ENCODE measurements at regions not wholly inside any gene's neighbourhood (a gene's known extent, or its start where the extent isn't known, plus 50 kb on each side); places are given as distances from the start of the nearest gene placed in this dataset.

- no peak for TF ChIP-seq USF2 (CRISPR knock-in tag; IDR thresholded peaks at IDR 0.05)
- TF ChIP-seq TCF7 (CRISPR knock-in tag; IDR thresholded peaks at IDR 0.05; ENCODE audit: low read depth), result no peak
These were observed 160.3 kb downstream of the TLR4 start (continued) for GRCh38 chr9:117864385-117865057.

GRCh38 chr9:117868594-117868993 lies 164.4 kb downstream of the TLR4 start:
- no peaks in the 10 kb centered on the region for H3K27me3 Mint-ChIP-seq (ENCODE audit: low read depth)
- H3K4me3 Mint-ChIP-seq, result no peak overlapping the region
- no peak for ATAC-seq
- H3K27ac Mint-ChIP-seq, result no peak overlapping the region
- H3K36me3 Mint-ChIP-seq, result no peaks in the 10 kb centered on the region
- no peak for DNase-seq (ENCODE audit: low spot score)
- POLR2A ChIA-PET, result no interaction called here
- no peaks in the 10 kb centered on the region for H3K9me3 Mint-ChIP-seq
- H3K4me1 Mint-ChIP-seq, result peaks cover 2% of the 10 kb centered on the region; the same call in 1 of the 2 replicates
- TF ChIP-seq E2F1 (CRISPR knock-in tag; IDR thresholded peaks at IDR 0.05) (no peak), RELA (CRISPR knock-in tag; IDR thresholded peaks at IDR 0.05; ENCODE audit: borderline replicate concordance) (no peak), HMGXB4 (CRISPR knock-in tag; IDR thresholded peaks at IDR 0.05) (no peak), ZNF416 (CRISPR knock-in tag; IDR thresholded peaks at IDR 0.05) (no peak), CBFB (CRISPR knock-in tag; IDR thresholded peaks at IDR 0.05; ENCODE audit: low read depth) (no peak), NFE2L1 (CRISPR knock-in tag; IDR thresholded peaks at IDR 0.05) (no peak), ZNF512 (CRISPR knock-in tag; IDR thresholded peaks at IDR 0.05; ENCODE audit: borderline replicate concordance) (no peak), AFF4 (CRISPR knock-in tag; IDR thresholded peaks at IDR 0.05; ENCODE audit: borderline replicate concordance) (no peak), ZNF121 (CRISPR knock-in tag; IDR thresholded peaks at IDR 0.05) (no peak), GABPB1 (CRISPR knock-in tag; IDR thresholded peaks at IDR 0.05) (no peak), IRF2 (CRISPR knock-in tag; IDR thresholded peaks at IDR 0.05; ENCODE audit: borderline replicate concordance, low read depth) (no peak), MLX (CRISPR knock-in tag; IDR thresholded peaks at IDR 0.05) (no peak), ZNF281 (CRISPR knock-in tag; IDR thresholded peaks at IDR 0.05) (no peak), ZNF423 (CRISPR knock-in tag; IDR thresholded peaks at IDR 0.05) (no peak), ARID4B (CRISPR knock-in tag; IDR thresholded peaks at IDR 0.05; ENCODE audit: borderline replicate concordance) (no peak), TEAD1 (CRISPR knock-in tag; IDR thresholded peaks at IDR 0.05) (no peak)
- CTCF ChIA-PET, result no interaction called here

Data from WTC11 (cell line).